Loucy (cell line): ENCODE measurements at regions not wholly inside any gene's neighbourhood (a gene's known extent, or its start where the extent isn't known, plus 50 kb on each side); places are given as distances from the start of the nearest gene placed in this dataset.

Source experiments
- H2AFZ ChIP-seq: fragments of 200-600 bp; sonication (generic); 2 replicates; pipeline ENCODE4 v1.6.0; 2016; ENCODE audit warnings: antibody characterized with exemption, mild to moderate bottlenecking, low read length, moderate library complexity
- H3F3A ChIP-seq: fragments of 200-600 bp; 2 replicates; pipeline ENCODE4 v1.6.0; 2016; ENCODE audit warnings: antibody characterized with exemption, low read depth, mild to moderate bottlenecking
- H3K27me3 ChIP-seq: fragments of 200-600 bp; sonication (generic); 2 replicates; pipeline ENCODE4 v1.6.1; 2014; ENCODE audit warnings: low read length, mild to moderate bottlenecking; ENCODE audit not compliant: insufficient read depth, poor library complexity, severe bottlenecking
- H3K36me3 ChIP-seq: fragments of 200-600 bp; sonication (generic); 2 replicates; pipeline ENCODE4 v1.6.1; 2016; ENCODE audit warnings: low read length; ENCODE audit not compliant: insufficient read depth
- H3K4me1 ChIP-seq: fragments of 200-600 bp; sonication (generic); 2 replicates; pipeline ENCODE4 v1.5.1; 2014; ENCODE audit warnings: low read length, mild to moderate bottlenecking; ENCODE audit not compliant: insufficient read depth, poor library complexity, severe bottlenecking
- H3K4me2 ChIP-seq: fragments of 200-600 bp; sonication (generic); 2 replicates; pipeline ENCODE4 v1.6.0; 2014; ENCODE audit warnings: antibody characterized with exemption, low read length, low read depth, mild to moderate bottlenecking; ENCODE audit not compliant: poor library complexity, severe bottlenecking
- H3K4me3 ChIP-seq: fragments of 200-600 bp; sonication (generic); 2 replicates; pipeline ENCODE4 v1.5.1; 2014; ENCODE audit warnings: low read length, mild to moderate bottlenecking, mixed read lengths; ENCODE audit not compliant: poor library complexity, severe bottlenecking
- H3K79me2 ChIP-seq: fragments of 200-600 bp; sonication (generic); 2 replicates; pipeline ENCODE4 v1.6.1; 2014; ENCODE audit warnings: low read length; ENCODE audit not compliant: insufficient read depth
- H3K9ac ChIP-seq: fragments of 200-600 bp; sonication (generic); 2 replicates; pipeline ENCODE4 v1.6.0; 2014; ENCODE audit warnings: mild to moderate bottlenecking, low read depth, low read length, moderate library complexity; ENCODE audit not compliant: poor library complexity, severe bottlenecking
- H3K9me2 ChIP-seq: fragments of 200-600 bp; sonication (generic); replicated peaks from 2 replicates; pipeline ENCODE4 v1.6.1; 2016; ENCODE audit warnings: low read depth, low read length, mixed read lengths
- H3K9me3 ChIP-seq: fragments of 200-600 bp; sonication (generic); 2 replicates; pipeline ENCODE4 v1.6.1; 2014; ENCODE audit warnings: mild to moderate bottlenecking, antibody characterized with exemption, low read length, low read depth; ENCODE audit not compliant: insufficient read depth
- H4K20me1 ChIP-seq: fragments of 200-600 bp; sonication (generic); 2 replicates; pipeline ENCODE4 v1.6.0; 2014; ENCODE audit warnings: antibody characterized with exemption, low read length, mild to moderate bottlenecking; ENCODE audit not compliant: insufficient read depth, poor library complexity, severe bottlenecking
- CTCF ChIP-seq: fragments of 200-600 bp; sonication (generic); conservative IDR thresholded peaks from 2 replicates; pipeline ENCODE4 v1.5.1; 2014; ENCODE audit warnings: mild to moderate bottlenecking, antibody characterized with exemption, low read length
- EZH2phosphoT487 ChIP-seq: fragments of 200-600 bp; IDR thresholded peaks from 2 replicates; pipeline ENCODE4 v1.6.1; 2018; ENCODE audit warnings: antibody characterized with exemption, mild to moderate bottlenecking, moderate library complexity, borderline replicate concordance

- no peak overlapping the region for H2AFZ ChIP-seq
- no peaks in the 10 kb centered on the region for H3F3A ChIP-seq
- H3K9me2 ChIP-seq, result no peaks in the 10 kb centered on the region
- no peak overlapping the region for H3K9ac ChIP-seq
- no peaks in the 10 kb centered on the region for H3K79me2 ChIP-seq
- no peaks in the 10 kb centered on the region for H3K4me1 ChIP-seq
- no peaks in the 10 kb centered on the region for H3K9me3 ChIP-seq
- H3K27me3 ChIP-seq, result no peaks in the 10 kb centered on the region
- TF ChIP-seq EZH2phosphoT487 (no peak), CTCF (no peak)
- no peak overlapping the region for H3K4me2 ChIP-seq
- no peaks in the 10 kb centered on the region for H3K36me3 ChIP-seq
- H3K4me3 ChIP-seq, result no peak overlapping the region
- H4K20me1 ChIP-seq, result no peaks in the 10 kb centered on the region
Measured at GRCh38 chr11:80726236-80726635, 1285.4 kb upstream of the TENM4 start.

- Histone ChIP-seq H2AFZ (no peak overlapping the region), H3K4me3 (no peak overlapping the region), H3K9me2 (no peaks in the 10 kb centered on the region), H3K9ac (no peak overlapping the region), H3K4me1 (no peaks in the 10 kb centered on the region), H3K27me3 (no peaks in the 10 kb centered on the region), H3K79me2 (no peaks in the 10 kb centered on the region), H3K4me2 (no peak overlapping the region), H3F3A (no peaks in the 10 kb centered on the region), H3K36me3 (no peaks in the 10 kb centered on the region), H4K20me1 (no peaks in the 10 kb centered on the region), H3K9me3 (no peaks in the 10 kb centered on the region)
- TF ChIP-seq EZH2phosphoT487, result no peak
- no peak for TF ChIP-seq CTCF
Measured at GRCh38 chr11:80724366-80724765, 1283.5 kb upstream of the TENM4 start.

GRCh38 chr11:80722629-80723028, 1281.8 kb upstream of the TENM4 start:
- Histone ChIP-seq H3K9ac (no peak overlapping the region), H3K27me3 (no peaks in the 10 kb centered on the region), H3K4me1 (no peaks in the 10 kb centered on the region), H3K4me2 (no peak overlapping the region), H3K36me3 (no peaks in the 10 kb centered on the region), H3K9me2 (no peaks in the 10 kb centered on the region), H4K20me1 (no peaks in the 10 kb centered on the region), H2AFZ (no peak overlapping the region), H3F3A (no peaks in the 10 kb centered on the region), H3K9me3 (no peaks in the 10 kb centered on the region), H3K79me2 (no peaks in the 10 kb centered on the region), H3K4me3 (no peak overlapping the region)
- TF ChIP-seq CTCF (no peak), EZH2phosphoT487 (no peak)
